ENCODE measurements at regions not wholly inside any gene's neighbourhood (a gene's known extent, or its start where the extent isn't known, plus 50 kb on each side); places are given as distances from the start of the nearest gene placed in this dataset.

GRCh38 chr7:136063326-136063666 is 86.1 kb upstream of the MTPN start:
- H3K36me3 ChIP-seq, result no peaks in the 10 kb centered on the region
- 83 to 84% methylated on average over 3 of the region's 3 CpGs for WGBS, 2 donors
- H3K4me1 ChIP-seq, result peaks cover 0 to 8% (median 7%) of the 10 kb centered on the region in 4 donors
- H3K27me3 ChIP-seq, result no peaks in the 10 kb centered on the region
- DNase-seq, result no peak
- no peak overlapping the region for H3K4me3 ChIP-seq
- no peak overlapping the region for H3K27ac ChIP-seq
- H3K9me3 ChIP-seq, result no peaks in the 10 kb centered on the region
- TF ChIP-seq EP300 (IDR thresholded peaks at IDR 0.05), result no peak
- TF ChIP-seq, protein P1, sequence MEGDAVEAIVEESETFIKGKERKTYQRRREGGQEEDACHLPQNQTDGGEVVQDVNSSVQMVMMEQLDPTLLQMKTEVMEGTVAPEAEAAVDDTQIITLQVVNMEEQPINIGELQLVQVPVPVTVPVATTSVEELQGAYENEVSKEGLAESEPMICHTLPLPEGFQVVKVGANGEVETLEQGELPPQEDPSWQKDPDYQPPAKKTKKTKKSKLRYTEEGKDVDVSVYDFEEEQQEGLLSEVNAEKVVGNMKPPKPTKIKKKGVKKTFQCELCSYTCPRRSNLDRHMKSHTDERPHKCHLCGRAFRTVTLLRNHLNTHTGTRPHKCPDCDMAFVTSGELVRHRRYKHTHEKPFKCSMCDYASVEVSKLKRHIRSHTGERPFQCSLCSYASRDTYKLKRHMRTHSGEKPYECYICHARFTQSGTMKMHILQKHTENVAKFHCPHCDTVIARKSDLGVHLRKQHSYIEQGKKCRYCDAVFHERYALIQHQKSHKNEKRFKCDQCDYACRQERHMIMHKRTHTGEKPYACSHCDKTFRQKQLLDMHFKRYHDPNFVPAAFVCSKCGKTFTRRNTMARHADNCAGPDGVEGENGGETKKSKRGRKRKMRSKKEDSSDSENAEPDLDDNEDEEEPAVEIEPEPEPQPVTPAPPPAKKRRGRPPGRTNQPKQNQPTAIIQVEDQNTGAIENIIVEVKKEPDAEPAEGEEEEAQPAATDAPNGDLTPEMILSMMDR (IDR thresholded peaks at IDR 0.05), result no peak
- no peak for TF ChIP-seq POLR2AphosphoS5 (IDR thresholded peaks at IDR 0.05)
- no peak for TF ChIP-seq POLR2A (IDR thresholded peaks at IDR 0.05)
- intact Hi-C loops (cut with DNase I), result no loop called here

GRCh38 chr7:136062625-136063325 is 85.6 kb upstream of the MTPN start:
- Histone ChIP-seq H3K27me3 (no peaks in the 10 kb centered on the region), H3K4me3 (no peak overlapping the region), H3K4me1 (peaks cover 0 to 13% (median 11%) of the 10 kb centered on the region in 4 donors), H3K36me3 (no peaks in the 10 kb centered on the region), H3K27ac (no peak overlapping the region), H3K9me3 (no peaks in the 10 kb centered on the region)
- no peak for DNase-seq
- TF ChIP-seq, protein P1 (IDR thresholded peaks at IDR 0.05), result no peak
- TF ChIP-seq POLR2A (IDR thresholded peaks at IDR 0.05) (no peak), POLR2AphosphoS5 (IDR thresholded peaks at IDR 0.05) (no peak), EP300 (IDR thresholded peaks at IDR 0.05) (no peak)
- 30 to 35% methylated on average over 4 of the region's 4 CpGs for WGBS, 2 donors
- intact Hi-C loops (cut with DNase I), result no loop called here

GRCh38 chr7:136061433-136061832 is 84.3 kb upstream of the MTPN start:
- Histone ChIP-seq H3K27ac (no peak overlapping the region), H3K4me3 (no peak overlapping the region), H3K36me3 (no peaks in the 10 kb centered on the region), H3K27me3 (no peaks in the 10 kb centered on the region), H3K4me1 (peaks cover 0 to 24% (median 16%) of the 10 kb centered on the region in 4 donors), H3K9me3 (no peaks in the 10 kb centered on the region)
- intact Hi-C loops (cut with DNase I), result no loop called here
- TF ChIP-seq POLR2A (IDR thresholded peaks at IDR 0.05) (no peak), EP300 (IDR thresholded peaks at IDR 0.05) (no peak), POLR2AphosphoS5 (IDR thresholded peaks at IDR 0.05) (no peak)
- TF ChIP-seq, protein P1 (IDR thresholded peaks at IDR 0.05), result no peak
- WGBS, 2 donors, result 76 to 86% methylated on average over 3 of the region's 3 CpGs
- DNase-seq, result no peak

DNA sequence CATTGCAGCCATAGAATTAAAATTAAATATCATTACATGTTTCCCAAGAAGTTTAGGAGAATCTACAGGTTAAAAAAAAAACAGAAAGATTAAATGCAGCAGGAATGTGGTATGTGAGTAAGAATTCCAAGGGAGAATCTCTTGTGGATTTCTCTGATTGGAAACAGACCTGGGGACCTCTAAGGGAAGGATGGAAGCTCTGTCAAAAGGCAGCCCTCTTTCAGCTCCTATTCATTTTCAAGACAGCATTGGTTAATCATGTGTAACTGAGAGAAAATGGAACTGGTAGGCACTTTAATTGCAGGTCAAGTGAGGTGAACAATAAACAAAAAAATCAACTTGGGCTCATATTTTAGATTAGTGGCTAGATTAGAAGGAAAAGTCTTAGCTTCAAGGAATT is 81.4 kb upstream of the MTPN start:
- no peaks in the 10 kb centered on the region for H3K9me3 ChIP-seq
- no peak overlapping the region for H3K4me3 ChIP-seq
- no peaks in the 10 kb centered on the region for H3K27me3 ChIP-seq
- no peak overlapping the region for H3K27ac ChIP-seq
- TF ChIP-seq EP300 (IDR thresholded peaks at IDR 0.05) (no peak), POLR2A (IDR thresholded peaks at IDR 0.05) (no peak), POLR2AphosphoS5 (IDR thresholded peaks at IDR 0.05) (no peak)
- TF ChIP-seq, protein P1 (IDR thresholded peaks at IDR 0.05), result no peak
- intact Hi-C loops (cut with DNase I), result no loop called here
- no peak for DNase-seq
- H3K4me1 ChIP-seq, result peaks cover 0 to 31% (median 16%) of the 10 kb centered on the region in 4 donors
- H3K36me3 ChIP-seq, result no peaks in the 10 kb centered on the region

- Histone ChIP-seq H3K4me1 (peaks cover 0 to 32% (median 18%) of the 10 kb centered on the region in 4 donors), H3K27ac (no peak overlapping the region), H3K4me3 (no peak overlapping the region), H3K9me3 (no peaks in the 10 kb centered on the region), H3K36me3 (no peaks in the 10 kb centered on the region), H3K27me3 (no peaks in the 10 kb centered on the region)
- DNase-seq, result no peak
- 79 to 81% methylated on average over 6 of the region's 6 CpGs for WGBS, 2 donors
- intact Hi-C loops (cut with DNase I), result no loop called here
- TF ChIP-seq EP300 (IDR thresholded peaks at IDR 0.05), result no peak
- TF ChIP-seq, protein P1 (IDR thresholded peaks at IDR 0.05), result no peak
- TF ChIP-seq POLR2A (IDR thresholded peaks at IDR 0.05), result no peak
Measured at GRCh38 chr7:136057509-136057908, 80.3 kb upstream of the MTPN start.

Data from sigmoid colon (tissue), 6 donors.